Aorta (tissue), 5 donors: ENCODE measurements at regions not wholly inside any gene's neighbourhood (a gene's known extent, or its start where the extent isn't known, plus 50 kb on each side); places are given as distances from the start of the nearest gene placed in this dataset.

Experiments
- ATAC-seq: fragments of 200-7000 bp; cut with Tn5 transposase; one replicate; pipeline ENCODE4 v1.9.1; 2022; ENCODE audit warnings: moderate library complexity; ENCODE audit not compliant: low FRiP score
- DNase-seq, 2 donors: peaks; one replicate each; pipeline ENCODE4 v3.0.0-alpha.2; 2020
- H3K27ac ChIP-seq, 2 donors: one replicate each; pipeline ENCODE4 v1.5.1; 2013; ENCODE audit warnings: low read length in 2 of 2, mild to moderate bottlenecking in 2 of 2, moderate library complexity in 2 of 2, control low read depth in 1 of 2, inconsistent platforms in 1 of 2, low read depth in 1 of 2
- H3K27me3 ChIP-seq, 2 donors: one replicate each; pipeline ENCODE4 v1.6.1; 2013; ENCODE audit warnings: control low read depth in 1 of 2, low read length in 1 of 2, mild to moderate bottlenecking in 1 of 2, moderate library complexity in 1 of 2; ENCODE audit not compliant: insufficient read depth in 2 of 2, control insufficient read depth in 1 of 2
- H3K36me3 ChIP-seq, 2 donors: one replicate each; pipeline ENCODE4 v1.6.1; 2013; ENCODE audit warnings: control low read depth in 1 of 2, low read length in 1 of 2, mild to moderate bottlenecking in 1 of 2; ENCODE audit not compliant: insufficient read depth in 2 of 2, control insufficient read depth in 1 of 2
- H3K4me1 ChIP-seq, 2 donors: one replicate each; pipeline ENCODE4 v1.6.1; 2013; ENCODE audit warnings: low read length in 2 of 2, control low read depth in 1 of 2, mild to moderate bottlenecking in 1 of 2, moderate library complexity in 1 of 2; ENCODE audit not compliant: insufficient read depth in 2 of 2, control insufficient read depth in 1 of 2
- H3K4me3 ChIP-seq, 2 donors: one replicate each; pipeline ENCODE4 v1.5.1; 2013; ENCODE audit warnings: low read length in 2 of 2, control low read depth in 1 of 2, mild to moderate bottlenecking in 1 of 2
- H3K9me3 ChIP-seq: one replicate; pipeline ENCODE4 v1.6.1; 2013; ENCODE audit warnings: mild to moderate bottlenecking, low read length; ENCODE audit not compliant: control insufficient read depth
- WGBS, 2 donors: extraction: QIAGEN DNeasy Blood & Tissue Kit; methylation state at CpG; one replicate each; pipeline ENCODE4 v1.1.7; 2013; 5-methylcytosine and 5-hydroxymethylcytosine counted together
- intact Hi-C, 2 donors: fragments of 100-400 bp; cut with DNase I; formaldehyde crosslinking; loops; one replicate each; pipeline versions ENCODE4 v1.14.2 to v1.15.0; 2022
- donor health status: healthy with polysubstance abuse.
- donor health status: Bipolar disorder and iron deficiency.
- donor health status: DM: no; HTN: no; CAD: no.
- donor health status: DM: no; HTN: no; CAD: no.
- donor health status: DM: yes; HTN: yes; CAD: no.

DNA sequence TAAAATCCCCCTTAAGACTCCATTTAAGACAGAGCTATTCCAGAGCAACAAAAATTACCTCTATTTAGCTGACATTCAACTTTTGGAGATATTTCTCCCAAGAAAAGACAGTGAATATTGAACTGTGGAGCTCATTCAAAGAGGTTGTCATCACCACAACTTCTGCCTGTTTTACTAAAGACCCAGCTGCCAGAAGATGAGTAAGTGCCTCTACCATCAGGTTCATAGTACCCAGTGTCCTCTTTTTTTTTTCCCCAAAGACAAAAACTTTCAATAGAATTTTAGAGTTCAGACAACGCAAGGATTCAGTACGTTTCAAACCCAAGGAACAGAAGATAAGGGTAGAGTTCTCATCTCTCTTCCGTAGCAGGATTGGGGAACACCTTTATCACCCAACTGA lies 461.3 kb downstream of the BCAT1 start:
- no peaks in the 10 kb centered on the region for H3K36me3 ChIP-seq
- H3K9me3 ChIP-seq: no peaks in the 10 kb centered on the region
- intact Hi-C loops: no loop called here
- no peak overlapping the region for H3K27ac ChIP-seq
- H3K27me3 ChIP-seq: no peaks in the 10 kb centered on the region
- ATAC-seq (no peak), DNase-seq (no peak)
- peaks cover 3 to 11% of the 10 kb centered on the region in 2 donors for H3K4me1 ChIP-seq
- WGBS, 2 donors: 90 to 97% methylated on average over 3 of the region's 3 CpGs
- H3K4me3 ChIP-seq: no peak overlapping the region

DNA sequence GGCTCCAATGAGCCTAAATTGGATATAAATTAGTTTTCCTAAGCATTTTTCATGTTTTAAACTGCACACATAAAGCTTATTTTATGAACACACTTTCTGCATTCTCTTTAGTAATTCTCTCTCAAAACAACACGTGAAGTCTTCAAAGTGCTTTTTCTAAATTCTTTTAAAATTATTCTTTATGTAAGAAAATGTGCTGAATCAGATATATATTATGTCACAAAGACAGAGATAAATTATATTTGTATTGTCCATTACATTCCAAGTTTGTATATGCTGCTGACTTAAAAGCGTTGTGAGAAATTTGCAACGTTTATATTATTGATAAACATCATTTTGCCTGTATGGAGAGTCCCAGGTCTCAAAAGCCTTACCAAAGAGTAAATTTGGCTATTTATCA lies 465.2 kb downstream of the BCAT1 start:
- no peaks in the 10 kb centered on the region for H3K36me3 ChIP-seq
- DNase-seq: no peak
- no peak overlapping the region for H3K4me3 ChIP-seq
- H3K9me3 ChIP-seq: no peaks in the 10 kb centered on the region
- intact Hi-C loops: no loop called here
- H3K4me1 ChIP-seq: no peaks in the 10 kb centered on the region
- no peak for ATAC-seq
- no peaks in the 10 kb centered on the region for H3K27me3 ChIP-seq
- WGBS, 2 donors: 92% methylated on average over 3 of the region's 3 CpGs
- H3K27ac ChIP-seq: no peak overlapping the region

GRCh38 chr12:24482882-24483604 lies 465.9 kb downstream of the BCAT1 start:
- Histone ChIP-seq H3K4me3 (no peak overlapping the region), H3K36me3 (no peaks in the 10 kb centered on the region), H3K27me3 (no peaks in the 10 kb centered on the region), H3K9me3 (no peaks in the 10 kb centered on the region), H3K27ac (no peak overlapping the region), H3K4me1 (peaks cover 0 to 3% of the 10 kb centered on the region in 2 donors)
- ATAC-seq (no peak), DNase-seq (no peak)
- intact Hi-C loops: no loop called here
- WGBS, 2 donors: 93 to 94% methylated on average over 3 of the region's 3 CpGs

GRCh38 chr12:24482044-24482443 lies 466.9 kb downstream of the BCAT1 start:
- Histone ChIP-seq H3K9me3 (no peaks in the 10 kb centered on the region), H3K4me3 (no peak overlapping the region), H3K27ac (no peak overlapping the region), H3K4me1 (peaks cover 0 to 3% of the 10 kb centered on the region in 2 donors), H3K36me3 (no peaks in the 10 kb centered on the region), H3K27me3 (no peaks in the 10 kb centered on the region)
- ATAC-seq (no peak), DNase-seq (no peak)
- WGBS, 2 donors: 96 to 99% methylated on average over 3 of the region's 3 CpGs
- intact Hi-C loops: no loop called here

DNA sequence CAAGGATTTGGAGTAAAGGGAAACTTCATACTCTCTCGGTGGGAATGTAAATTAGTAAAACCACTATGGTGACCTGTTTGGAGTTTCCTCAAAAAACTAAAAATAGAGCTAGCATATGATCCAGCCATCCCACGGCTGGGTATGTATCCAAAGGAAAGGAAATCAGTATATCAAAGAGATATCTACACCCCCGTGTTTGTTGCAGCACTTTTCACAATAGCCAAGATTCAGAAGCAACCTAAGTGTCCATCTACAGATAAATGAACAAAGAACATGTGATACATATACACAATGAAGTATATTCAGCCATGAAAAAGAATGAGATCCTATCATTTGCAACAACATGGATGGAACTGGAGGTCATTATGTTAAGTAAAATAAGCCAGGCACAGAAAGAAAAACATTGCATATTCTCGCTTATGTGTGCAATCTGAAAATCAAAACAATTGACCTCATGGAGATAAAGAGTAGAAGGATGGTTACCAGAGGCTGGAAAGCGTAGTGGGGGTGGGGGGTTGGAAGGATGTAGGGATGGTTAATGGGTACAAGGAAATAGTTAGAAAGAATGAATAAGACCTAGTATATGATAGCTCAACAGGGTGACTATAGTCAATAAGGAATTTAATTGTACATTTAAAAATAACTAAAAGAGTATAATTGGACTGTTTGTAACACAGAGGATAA lies 468.0 kb downstream of the BCAT1 start:
- no peaks in the 10 kb centered on the region for H3K36me3 ChIP-seq
- peaks cover 0 to 3% of the 10 kb centered on the region in 2 donors for H3K4me1 ChIP-seq
- H3K27ac ChIP-seq: no peak overlapping the region
- no peak overlapping the region for H3K4me3 ChIP-seq
- intact Hi-C loops: no loop called here
- no peaks in the 10 kb centered on the region for H3K9me3 ChIP-seq
- WGBS, 2 donors: 45% methylated on average over 5 of the region's 5 CpGs
- ATAC-seq: no peak
- no peak for DNase-seq
- H3K27me3 ChIP-seq: no peaks in the 10 kb centered on the region

GRCh38 chr12:24479131-24479530 lies 469.8 kb downstream of the BCAT1 start:
- Histone ChIP-seq H3K4me1 (peaks cover 0 to 3% of the 10 kb centered on the region in 2 donors), H3K27ac (no peak overlapping the region), H3K4me3 (no peak overlapping the region), H3K27me3 (no peaks in the 10 kb centered on the region), H3K36me3 (no peaks in the 10 kb centered on the region), H3K9me3 (no peaks in the 10 kb centered on the region)
- 82 to 86% methylated on average over 5 of the region's 5 CpGs for WGBS, 2 donors
- DNase-seq (no peak), ATAC-seq (no peak)
- intact Hi-C loops: no loop called here

GRCh38 chr12:24478254-24478653 lies 470.6 kb downstream of the BCAT1 start:
- Histone ChIP-seq H3K4me1 (peaks cover 0 to 3% of the 10 kb centered on the region in 2 donors), H3K36me3 (no peaks in the 10 kb centered on the region), H3K9me3 (no peaks in the 10 kb centered on the region), H3K27ac (no peak overlapping the region), H3K27me3 (no peaks in the 10 kb centered on the region), H3K4me3 (no peak overlapping the region)
- 94 to 95% methylated on average over 1 of the region's 1 CpG for WGBS, 2 donors
- intact Hi-C loops: no loop called here
- ATAC-seq (no peak), DNase-seq (no peak)

DNA sequence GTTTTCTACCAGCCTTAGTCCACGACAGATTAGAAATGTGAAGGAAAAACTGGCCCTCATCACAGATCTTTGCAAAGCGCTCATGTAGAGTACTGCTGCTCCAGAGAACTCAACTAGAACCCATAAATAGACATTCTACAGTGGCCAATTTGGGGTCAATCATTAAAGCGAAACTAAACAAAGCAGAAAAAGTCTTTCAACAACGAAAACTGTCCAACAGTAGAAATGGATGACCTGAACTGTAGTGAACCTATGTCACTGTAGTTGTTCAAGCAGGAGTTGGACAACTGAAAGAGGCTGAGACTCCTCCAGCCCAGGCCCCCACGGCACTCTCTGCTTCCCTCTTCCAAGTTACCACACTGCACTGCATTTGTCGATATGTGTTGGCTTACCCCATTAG lies 472.6 kb downstream of the BCAT1 start:
- no peak for DNase-seq
- intact Hi-C loops: no loop called here

DNA sequence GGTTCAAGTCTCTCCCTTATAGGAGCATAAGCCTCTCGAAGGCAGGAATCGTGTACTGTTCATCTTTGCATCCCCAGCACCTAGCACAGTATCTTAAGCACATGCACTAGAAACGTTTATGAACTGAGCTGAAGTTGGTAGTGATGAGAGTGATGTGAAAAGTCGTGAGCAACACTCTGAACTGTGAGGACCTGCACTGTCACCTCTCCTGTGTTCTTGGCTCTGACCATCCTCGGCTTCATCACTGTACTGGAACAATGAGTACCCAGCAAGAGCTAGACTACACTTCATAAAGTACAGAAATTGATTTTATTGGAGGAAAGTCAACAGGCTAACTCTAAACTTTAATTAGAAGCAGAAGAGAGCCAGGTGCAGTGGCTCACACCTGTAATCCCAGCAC lies 473.6 kb downstream of the BCAT1 start:
- 93 to 95% methylated on average over 5 of the region's 5 CpGs for WGBS, 2 donors
- DNase-seq (no peak), ATAC-seq (no peak)
- Histone ChIP-seq H3K27ac (no peak overlapping the region), H3K36me3 (no peaks in the 10 kb centered on the region), H3K9me3 (no peaks in the 10 kb centered on the region), H3K4me1 (peaks cover 0 to 3% of the 10 kb centered on the region in 2 donors), H3K27me3 (no peaks in the 10 kb centered on the region), H3K4me3 (no peak overlapping the region)
- intact Hi-C loops: no loop called here

More for the DNA sequence above, 472.6 kb downstream of the BCAT1 start:
- no peak for ATAC-seq
- H3K4me3 ChIP-seq: no peak overlapping the region
- H3K4me1 ChIP-seq: peaks cover 0 to 3% of the 10 kb centered on the region in 2 donors
- no peaks in the 10 kb centered on the region for H3K36me3 ChIP-seq
- H3K9me3 ChIP-seq: no peaks in the 10 kb centered on the region
- H3K27ac ChIP-seq: no peak overlapping the region
- WGBS, 2 donors: 96 to 97% methylated on average over 6 of the region's 6 CpGs
- H3K27me3 ChIP-seq: no peaks in the 10 kb centered on the region
